HepG2 (cell line): ENCODE measurements at regions not wholly inside any gene's neighbourhood (a gene's known extent, or its start where the extent isn't known, plus 50 kb on each side); places are given as distances from the start of the nearest gene placed in this dataset.

Source experiments
- ATAC-seq: fragments of 200-7000 bp; cut with Tn5 transposase; 3 replicates; pipeline ENCODE4 v1.9.1; 2020; ENCODE audit warnings: mild to moderate bottlenecking, moderate library complexity
- BruUV-seq: library from RNA; stranded (reverse); fragments of 400-500 nt; replicated peaks from 2 replicates; lab custom pipeline; 2021; lab: Mats Ljungman, UMichigan
- CTCF ChIA-PET: fragments of 300-600 bp; formaldehyde crosslinking; extraction: SDS; loops from one replicate; lab custom pipeline; 2021; ENCODE audit warnings: low total read pairs, inconsistent platforms, low intra/inter-chr PET ratio; lab: Yijun Ruan, JAX
- POLR2A ChIA-PET: fragments of 350-600 bp; sonication (Branson Sonifier 250); formaldehyde crosslinking; loops from one replicate; lab custom pipeline; 2020; ENCODE audit warnings: antibody characterized with exemption, inconsistent platforms; lab: Yijun Ruan, JAX
- DNase-seq: peaks from one replicate; pipeline ENCODE4 v3.0.0-alpha.2; 2015; ENCODE audit warnings: low spot score
- FAIRE-seq: peaks from 3 replicates; lab custom pipeline; 2011; peaks lifted over from hg19 to GRCh38; lab: Jason Lieb, UNC
- H2AFZ ChIP-seq: one replicate; pipeline ENCODE4 v1.6.1; 2011; ENCODE audit warnings: low read length, inconsistent platforms
- H3K27ac ChIP-seq: fragments of 300-600 bp; 3 replicates; pipeline ENCODE4 v1.8.0; 2011; ENCODE audit warnings: mixed run types, mild to moderate bottlenecking, mixed read lengths, low read length, inconsistent platforms; ENCODE audit not compliant: insufficient read depth; ENCODE audit errors: extremely low read length
- H3K27me3 ChIP-seq, 2 experiments: fragments of 200-600 bp in 1 of 2; 2 replicates in 1 of 2; 3 replicates in 1 of 2; pipeline versions ENCODE4 v1.6.0 to v1.8.0; 2011; ENCODE audit warnings: low read length in 2 of 2, mild to moderate bottlenecking in 2 of 2, moderate library complexity in 2 of 2, inconsistent platforms in 1 of 2; ENCODE audit not compliant: insufficient read depth in 2 of 2, control insufficient read depth in 1 of 2
- H3K36me3 ChIP-seq, 2 experiments: fragments of 200-600 bp in 1 of 2; replicated peaks in 1 of 2; 2 replicates in 1 of 2; 3 replicates in 1 of 2; pipeline versions ENCODE4 v1.5.1 to v1.8.0; 2011; ENCODE audit warnings: low read length in 2 of 2, inconsistent platforms in 1 of 2; ENCODE audit not compliant: insufficient read depth in 2 of 2, control insufficient read depth in 1 of 2
- H3K4me1 ChIP-seq: 2 replicates; pipeline ENCODE4 v1.5.1; 2012; ENCODE audit warnings: low read length, inconsistent platforms; ENCODE audit not compliant: insufficient read depth
- H3K4me2 ChIP-seq: 2 replicates; pipeline ENCODE4 v1.6.0; 2011; ENCODE audit warnings: low read depth, low read length, inconsistent platforms
- H3K4me3 ChIP-seq, 3 experiments: fragments of 200-600 bp in 1 of 3; sonication (generic), shearing (Covaris generic) in 1 of 3; replicated peaks in 1 of 3; 2 replicates each; pipeline ENCODE4 v1.5.1; 2011 to 2016; ENCODE audit warnings: low read length in 3 of 3, inconsistent platforms in 2 of 3, low read depth in 2 of 3, mild to moderate bottlenecking in 2 of 3, control low read depth in 1 of 3, mixed read lengths in 1 of 3; ENCODE audit not compliant: insufficient read depth in 1 of 3
- H3K79me2 ChIP-seq: one replicate; pipeline ENCODE4 v1.6.1; 2011; ENCODE audit warnings: low read length, inconsistent platforms; ENCODE audit not compliant: insufficient read depth
- H3K9ac ChIP-seq: 2 replicates; pipeline ENCODE4 v1.6.0; 2011; ENCODE audit warnings: mild to moderate bottlenecking, low read depth, low read length, inconsistent platforms; ENCODE audit not compliant: insufficient read depth
- H3K9me3 ChIP-seq: 2 replicates; pipeline ENCODE4 v1.5.1; 2012; ENCODE audit warnings: mild to moderate bottlenecking, low read length
- H4K20me1 ChIP-seq: 2 replicates; pipeline ENCODE4 v1.6.0; 2011; ENCODE audit warnings: inconsistent platforms, mild to moderate bottlenecking, low read length, moderate library complexity; ENCODE audit not compliant: insufficient read depth
- FOXO1 ChIP-seq: sonication (generic); formaldehyde crosslinking; IDR thresholded peaks from 2 replicates; pipeline ENCODE4 v1.4.0; 2020; ENCODE audit warnings: missing genetic modification reagents
- HNRNPL ChIP-seq: fragments of 200-400 bp; formaldehyde crosslinking; IDR thresholded peaks from 2 replicates; pipeline ENCODE4 v1.6.1; 2017; ENCODE audit warnings: mild to moderate bottlenecking, low read depth, low read length
- KDM5B ChIP-seq: sonication (generic); formaldehyde crosslinking; IDR thresholded peaks from 2 replicates; pipeline ENCODE4 v1.4.0; 2020; ENCODE audit warnings: missing genetic modification reagents, mild to moderate bottlenecking, borderline replicate concordance
- KLF13 ChIP-seq: sonication (generic); formaldehyde crosslinking; IDR thresholded peaks from 2 replicates; pipeline ENCODE4 v1.4.0; 2020; ENCODE audit warnings: mild to moderate bottlenecking, missing genetic modification reagents
- PCBP1 ChIP-seq: fragments of 200-400 bp; formaldehyde crosslinking; IDR thresholded peaks from 2 replicates; pipeline ENCODE4 v1.6.1; 2017; ENCODE audit warnings: mild to moderate bottlenecking, low read depth, low read length, borderline replicate concordance
- PHF20 ChIP-seq: sonication (generic); formaldehyde crosslinking; IDR thresholded peaks from 2 replicates; pipeline ENCODE4 v1.5.0; 2020; ENCODE audit warnings: mild to moderate bottlenecking, missing genetic modification reagents
- SOX13 ChIP-seq, 3 experiments: fragments of 450-650 bp in 1 of 3; sonication (generic) in 1 of 3; formaldehyde crosslinking in 1 of 3; IDR thresholded peaks in 2 of 3; conservative IDR thresholded peaks in 1 of 3; 2 replicates each; pipeline versions ENCODE4 v1.5.0 to v1.6.1; 2016 to 2020; ENCODE audit warnings: antibody characterized with exemption in 1 of 3, mild to moderate bottlenecking in 1 of 3, missing compliant biosample characterization in 1 of 3, missing genetic modification reagents in 1 of 3, moderate library complexity in 1 of 3
- TOE1 ChIP-seq: sonication (generic); formaldehyde crosslinking; IDR thresholded peaks from 2 replicates; pipeline ENCODE4 v1.4.0; 2020; ENCODE audit warnings: mild to moderate bottlenecking, missing genetic modification reagents
- WGBS: methylation state at CpG from one replicate; pipeline ENCODE4 v1.1.6; 2017; ENCODE audit warnings: low lambda C conversion rate; 5-methylcytosine and 5-hydroxymethylcytosine counted together
- in situ Hi-C: cut with HindIII; loops from 2 replicates; pipeline ENCODE4 v1.10.0; 2017; ENCODE audit warnings: low pct_unique_long_range_greater_than_20kb; ENCODE audit not compliant: extremely low pct_ligation_motif_present
- intact Hi-C: fragments of 100-400 bp; cut with micrococcal nuclease; formaldehyde crosslinking; loops from one replicate; pipeline ENCODE4 v1.10.0; 2022; ENCODE audit not compliant: unreplicated experiment
- TF ChIP-seq, protein P1 (sequence below): sonication (generic); formaldehyde crosslinking; IDR thresholded peaks from 2 replicates; pipeline ENCODE4 v1.4.0; 2020; ENCODE audit warnings: missing genetic modification reagents, mild to moderate bottlenecking, borderline replicate concordance

DNA sequence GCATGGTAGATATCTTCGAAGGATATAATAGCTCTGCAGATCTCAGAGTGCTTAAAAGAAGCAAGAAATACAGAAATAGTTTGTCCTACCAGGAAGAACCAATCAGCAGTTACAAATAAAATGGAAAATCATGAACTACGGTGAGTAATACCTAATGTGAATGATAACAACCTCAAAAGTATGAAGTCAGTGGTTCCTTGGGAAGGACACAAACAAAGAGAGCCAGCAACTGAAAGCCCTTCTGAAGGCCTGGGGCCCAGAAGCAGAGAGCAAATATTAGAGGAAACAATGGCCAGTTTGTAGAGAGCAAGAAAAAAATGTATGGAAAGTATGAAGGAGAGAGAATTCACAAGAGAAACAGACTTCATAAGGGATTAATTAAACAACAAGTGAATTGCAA, 226.8 kb upstream of the CHST9 start:
- in situ Hi-C loops (no loop called here), intact Hi-C loops (no loop called here)
- ChIA-PET CTCF (no interaction called here), POLR2A (no interaction called here)
- Histone ChIP-seq H3K4me1 (peaks cover 25% of the 10 kb centered on the region), H3K4me3 (no peak overlapping the region), H3K27me3 (no peaks in the 10 kb centered on the region), H3K79me2 (no peaks in the 10 kb centered on the region), H3K9ac (no peak overlapping the region), H4K20me1 (no peaks in the 10 kb centered on the region), H3K36me3 (no peaks in the 10 kb centered on the region), H3K9me3 (no peaks in the 10 kb centered on the region), H3K27ac (no peak overlapping the region), H3K4me2 (no peak overlapping the region), H2AFZ (no peak overlapping the region)
- DNase-seq = peak; percentile 36
- BruUV-seq = no TSS peak
- WGBS = 23% methylated on average over 2 of the region's 2 CpGs
- FAIRE-seq = no peak
- TF ChIP-seq, protein P1, sequence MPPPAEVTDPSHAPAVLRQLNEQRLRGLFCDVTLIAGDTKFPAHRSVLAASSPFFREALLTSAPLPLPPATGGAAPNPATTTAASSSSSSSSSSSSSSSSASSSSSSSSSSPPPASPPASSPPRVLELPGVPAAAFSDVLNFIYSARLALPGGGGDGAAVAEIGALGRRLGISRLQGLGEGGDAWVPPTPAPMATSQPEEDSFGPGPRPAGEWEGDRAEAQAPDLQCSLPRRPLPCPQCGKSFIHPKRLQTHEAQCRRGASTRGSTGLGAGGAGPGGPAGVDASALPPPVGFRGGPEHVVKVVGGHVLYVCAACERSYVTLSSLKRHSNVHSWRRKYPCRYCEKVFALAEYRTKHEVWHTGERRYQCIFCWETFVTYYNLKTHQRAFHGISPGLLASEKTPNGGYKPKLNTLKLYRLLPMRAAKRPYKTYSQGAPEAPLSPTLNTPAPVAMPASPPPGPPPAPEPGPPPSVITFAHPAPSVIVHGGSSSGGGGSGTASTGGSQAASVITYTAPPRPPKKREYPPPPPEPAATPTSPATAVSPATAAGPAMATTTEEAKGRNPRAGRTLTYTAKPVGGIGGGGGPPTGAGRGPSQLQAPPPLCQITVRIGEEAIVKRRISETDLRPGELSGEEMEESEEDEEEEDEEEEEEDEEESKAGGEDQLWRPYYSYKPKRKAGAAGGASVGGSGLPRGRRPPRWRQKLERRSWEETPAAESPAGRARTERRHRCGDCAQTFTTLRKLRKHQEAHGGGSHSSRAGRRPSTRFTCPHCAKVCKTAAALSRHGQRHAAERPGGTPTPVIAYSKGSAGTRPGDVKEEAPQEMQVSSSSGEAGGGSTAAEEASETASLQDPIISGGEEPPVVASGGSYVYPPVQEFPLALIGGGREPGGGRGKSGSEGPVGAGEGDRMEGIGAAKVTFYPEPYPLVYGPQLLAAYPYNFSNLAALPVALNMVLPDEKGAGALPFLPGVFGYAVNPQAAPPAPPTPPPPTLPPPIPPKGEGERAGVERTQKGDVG = no peak
- no peak for TF ChIP-seq PCBP1
- TF ChIP-seq KDM5B (CRISPR knock-in tag) = no peak
- TF ChIP-seq FOXO1 = no peak
- no peak for TF ChIP-seq TOE1
- no peak for TF ChIP-seq SOX13 (IDR thresholded peaks at IDR 0.05)
- TF ChIP-seq SOX13 (CRISPR knock-in tag; conservative IDR thresholded peaks at IDR 0.05 in 1 of 2, IDR thresholded peaks at IDR 0.05 in 1 of 2) = peak in 1 of 2 experiments; percentile 41; a peak in 1 of 4 replicates
- TF ChIP-seq PHF20 (CRISPR knock-in tag) = no peak
- no peak for TF ChIP-seq KLF13
- no peak for TF ChIP-seq HNRNPL
- no peak for ATAC-seq
